Body of pancreas (tissue), 4 donors: ENCODE measurements at regions not wholly inside any gene's neighbourhood (a gene's known extent, or its start where the extent isn't known, plus 50 kb on each side); places are given as distances from the start of the nearest gene placed in this dataset.

Experiments used
- POLR2A ChIP-seq, 3 donors: fragments of 450-650 bp; IDR thresholded peaks; one replicate each; pipeline ENCODE4 v1.6.1; 2016; ENCODE audit warnings: antibody characterized with exemption in 3 of 3, mild to moderate bottlenecking in 2 of 3
- TF ChIP-seq, protein P1 (sequence below), 7 experiments: fragments of 450-650 bp in 4 of 7; fragments of 200-600 bp in 3 of 7; sonication (generic) in 3 of 7; IDR thresholded peaks; one replicate each; pipeline ENCODE4 v1.5.1; 2016 to 2019; ENCODE audit warnings: antibody characterized with exemption in 7 of 7

GRCh38 chr9:29001006-29001405 is 1427.7 kb upstream of the C9orf72 start:
- TF ChIP-seq, protein P1, sequence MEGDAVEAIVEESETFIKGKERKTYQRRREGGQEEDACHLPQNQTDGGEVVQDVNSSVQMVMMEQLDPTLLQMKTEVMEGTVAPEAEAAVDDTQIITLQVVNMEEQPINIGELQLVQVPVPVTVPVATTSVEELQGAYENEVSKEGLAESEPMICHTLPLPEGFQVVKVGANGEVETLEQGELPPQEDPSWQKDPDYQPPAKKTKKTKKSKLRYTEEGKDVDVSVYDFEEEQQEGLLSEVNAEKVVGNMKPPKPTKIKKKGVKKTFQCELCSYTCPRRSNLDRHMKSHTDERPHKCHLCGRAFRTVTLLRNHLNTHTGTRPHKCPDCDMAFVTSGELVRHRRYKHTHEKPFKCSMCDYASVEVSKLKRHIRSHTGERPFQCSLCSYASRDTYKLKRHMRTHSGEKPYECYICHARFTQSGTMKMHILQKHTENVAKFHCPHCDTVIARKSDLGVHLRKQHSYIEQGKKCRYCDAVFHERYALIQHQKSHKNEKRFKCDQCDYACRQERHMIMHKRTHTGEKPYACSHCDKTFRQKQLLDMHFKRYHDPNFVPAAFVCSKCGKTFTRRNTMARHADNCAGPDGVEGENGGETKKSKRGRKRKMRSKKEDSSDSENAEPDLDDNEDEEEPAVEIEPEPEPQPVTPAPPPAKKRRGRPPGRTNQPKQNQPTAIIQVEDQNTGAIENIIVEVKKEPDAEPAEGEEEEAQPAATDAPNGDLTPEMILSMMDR (IDR thresholded peaks at IDR 0.05) = no peak
- TF ChIP-seq POLR2A (IDR thresholded peaks at IDR 0.05) = no peak
